Muscle of back (tissue), 3 donors: ENCODE measurements at regions not wholly inside any gene's neighbourhood (a gene's known extent, or its start where the extent isn't known, plus 50 kb on each side); places are given as distances from the start of the nearest gene placed in this dataset.
"Not testable (repeated sequence)": the region's sequence is repeated elsewhere in the genome, so short reads cannot be mapped to it uniquely, and the experiment has no call there.

Experiments used
- DNase-seq, 3 donors: peaks; one replicate each; pipeline versions ENCODE4 v3.0.0 to v3.0.0-alpha.2; 2013

GRCh38 chr3:14057701-14058100, 67.0 kb downstream of the CHCHD4 start:
- DNase-seq: no peak

- no peak for DNase-seq
These were observed 76.8 kb downstream of the CHCHD4 start for GRCh38 chr3:14047841-14048240.

- DNase-seq: no peak
These were observed 77.6 kb downstream of the CHCHD4 start for GRCh38 chr3:14047027-14047426.

- DNase-seq: no peak
These were observed 82.0 kb downstream of the CHCHD4 start for GRCh38 chr3:14042680-14043079.

- DNase-seq: no peak
These were observed 85.5 kb downstream of the CHCHD4 start for GRCh38 chr3:14039149-14039548.

- DNase-seq: no peak
These were observed 87.5 kb downstream of the CHCHD4 start for GRCh38 chr3:14037211-14037610.

- no peak for DNase-seq
These were observed 91.6 kb downstream of the CHCHD4 start for GRCh38 chr3:14033023-14033422.

GRCh38 chr3:14031271-14031670, 93.4 kb downstream of the CHCHD4 start:
- DNase-seq: no peak

- DNase-seq: not testable (repeated sequence)
These were observed 95.2 kb downstream of the CHCHD4 start for GRCh38 chr3:14029390-14029995.

- DNase-seq: not testable (repeated sequence)
These were observed 96.5 kb downstream of the CHCHD4 start for GRCh38 chr3:14028122-14028521.

- DNase-seq: no peak
These were observed 105.2 kb downstream of the CHCHD4 start for GRCh38 chr3:14019459-14019858.

- DNase-seq: no peak
These were observed 107.7 kb downstream of the CHCHD4 start for GRCh38 chr3:14016900-14017475.

GRCh38 chr3:14007006-14007405, 117.7 kb downstream of the CHCHD4 start:
- no peak for DNase-seq

- DNase-seq: peak in 1 of 3 donors; percentile 7
These were observed 121.3 kb upstream of the WNT7A start for GRCh38 chr3:14001136-14001535.

- DNase-seq: no peak
These were observed 120.7 kb upstream of the WNT7A start for GRCh38 chr3:14000556-14000955.

- DNase-seq: no peak
These were observed 119.0 kb upstream of the WNT7A start for GRCh38 chr3:13998831-13999230.

- not testable (repeated sequence) for DNase-seq
These were observed 115.3 kb upstream of the WNT7A start for GRCh38 chr3:13995216-13995615.

- not testable (repeated sequence) for DNase-seq
These were observed 109.1 kb upstream of the WNT7A start for GRCh38 chr3:13988925-13989324.

- no peak for DNase-seq
These were observed 96.6 kb upstream of the WNT7A start for GRCh38 chr3:13976469-13976868.

- no peak for DNase-seq
These were observed 95.8 kb upstream of the WNT7A start for GRCh38 chr3:13975686-13976085.

GRCh38 chr3:13972679-13973379, 93.0 kb upstream of the WNT7A start:
- no peak for DNase-seq

- no peak for DNase-seq
These were observed 86.4 kb upstream of the WNT7A start for GRCh38 chr3:13966302-13966701.

- no peak for DNase-seq
These were observed 83.4 kb upstream of the WNT7A start for GRCh38 chr3:13963137-13963886.
